Left hindlimb (tissue), 1 donor: ENCODE measurements at regions not wholly inside any gene's neighbourhood (a gene's known extent, or its start where the extent isn't known, plus 50 kb on each side); places are given as distances from the start of the nearest gene placed in this dataset.

Experiments
- DNase-seq: peaks from one replicate; pipeline ENCODE4 v3.0.0-alpha.2; 2018

DNA sequence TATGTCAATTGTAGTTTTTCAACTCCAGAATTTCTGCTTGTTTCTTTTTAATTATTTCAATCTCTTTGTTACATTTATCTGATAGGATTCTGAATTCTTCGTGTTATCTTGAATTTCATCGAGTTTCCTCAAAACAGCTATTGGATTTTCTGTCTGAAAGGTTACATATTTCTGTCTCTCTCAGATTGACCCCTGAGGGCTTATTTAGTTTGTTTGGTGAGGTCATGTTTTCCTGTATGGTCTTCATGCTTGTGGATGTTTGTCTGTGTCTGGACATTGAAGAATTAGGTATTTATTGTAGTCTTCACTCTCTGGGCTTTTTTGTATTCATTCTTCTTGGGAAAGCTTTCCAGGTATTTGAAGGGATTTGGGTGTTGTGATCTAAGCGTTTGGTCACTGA, 85.6 kb downstream of the SNAPC1 start:
- no peak for DNase-seq

DNA sequence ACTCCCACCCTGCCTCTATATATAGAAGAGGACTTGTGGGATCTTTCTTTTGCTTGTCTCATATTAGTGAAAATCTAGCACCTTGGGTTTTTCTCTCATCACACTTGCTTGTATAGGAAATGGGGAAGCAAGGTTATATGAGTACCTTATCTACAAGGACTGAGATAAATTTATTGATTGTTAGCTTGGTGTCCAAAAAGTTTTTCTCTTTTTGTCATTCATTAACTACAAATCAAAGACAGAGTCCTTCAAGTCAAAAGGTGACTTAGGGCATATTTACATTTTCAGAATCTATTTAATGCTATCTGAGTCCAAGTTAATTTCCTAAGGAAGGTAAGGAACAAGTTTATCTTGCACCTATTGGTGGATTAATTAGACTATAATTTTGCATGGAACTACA, 92.7 kb downstream of the SNAPC1 start:
- DNase-seq: no peak

DNA sequence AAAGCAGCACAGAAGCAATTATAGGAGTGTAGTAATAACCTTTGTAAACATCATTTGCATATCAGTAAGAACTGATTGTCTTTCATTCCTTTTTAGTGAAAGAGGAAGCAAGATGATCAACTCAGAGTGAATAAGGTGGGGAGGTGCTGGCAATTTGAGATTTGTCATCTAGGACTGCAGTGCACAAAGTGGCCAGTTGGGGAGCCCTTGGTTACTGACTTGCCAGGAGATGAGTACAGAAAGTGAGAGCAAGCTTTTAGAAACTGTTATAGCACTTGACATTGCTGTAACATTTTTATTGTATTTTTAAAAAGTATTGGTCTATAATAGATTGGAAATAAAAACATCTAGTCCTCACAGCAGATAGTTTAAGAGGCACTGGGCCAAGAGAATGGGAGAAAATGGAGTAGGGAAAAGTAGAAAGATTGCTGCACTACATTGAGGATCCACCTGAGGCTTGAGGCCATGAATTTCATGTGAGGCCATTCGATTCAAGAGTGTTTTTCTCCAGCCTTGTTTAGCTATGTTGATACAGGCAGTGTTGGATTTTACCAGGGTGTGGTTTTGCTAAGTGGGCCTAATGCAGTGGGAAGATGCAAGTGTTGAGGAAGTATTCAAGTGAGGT, 98.2 kb downstream of the SNAPC1 start:
- DNase-seq: no peak

DNA sequence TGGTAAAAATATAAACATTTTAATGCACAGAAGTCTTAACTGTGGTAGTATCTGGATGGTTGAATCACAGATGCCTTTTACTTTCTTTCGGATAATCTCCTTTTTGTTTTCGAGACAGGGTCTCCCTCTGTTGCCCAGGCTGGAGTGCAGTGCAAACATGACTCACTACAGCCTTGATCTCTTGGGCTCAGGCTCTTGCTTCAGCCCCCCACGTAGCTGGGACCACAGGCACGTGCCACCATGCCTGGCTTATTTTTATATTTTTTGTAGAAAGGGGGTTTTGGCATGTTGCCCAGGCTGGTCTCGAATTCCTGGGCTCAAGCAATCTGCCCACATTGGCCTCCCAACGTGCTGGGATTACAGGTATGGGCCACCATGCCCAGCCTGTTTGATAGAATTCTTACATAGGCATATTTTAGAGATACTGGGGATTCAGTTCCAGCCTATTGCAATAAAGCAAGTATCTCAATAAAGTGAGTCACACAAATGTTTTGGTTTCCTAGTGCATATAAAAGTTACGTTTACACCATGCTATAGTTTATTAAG, 99.2 kb downstream of the SNAPC1 start:
- no peak for DNase-seq

DNA sequence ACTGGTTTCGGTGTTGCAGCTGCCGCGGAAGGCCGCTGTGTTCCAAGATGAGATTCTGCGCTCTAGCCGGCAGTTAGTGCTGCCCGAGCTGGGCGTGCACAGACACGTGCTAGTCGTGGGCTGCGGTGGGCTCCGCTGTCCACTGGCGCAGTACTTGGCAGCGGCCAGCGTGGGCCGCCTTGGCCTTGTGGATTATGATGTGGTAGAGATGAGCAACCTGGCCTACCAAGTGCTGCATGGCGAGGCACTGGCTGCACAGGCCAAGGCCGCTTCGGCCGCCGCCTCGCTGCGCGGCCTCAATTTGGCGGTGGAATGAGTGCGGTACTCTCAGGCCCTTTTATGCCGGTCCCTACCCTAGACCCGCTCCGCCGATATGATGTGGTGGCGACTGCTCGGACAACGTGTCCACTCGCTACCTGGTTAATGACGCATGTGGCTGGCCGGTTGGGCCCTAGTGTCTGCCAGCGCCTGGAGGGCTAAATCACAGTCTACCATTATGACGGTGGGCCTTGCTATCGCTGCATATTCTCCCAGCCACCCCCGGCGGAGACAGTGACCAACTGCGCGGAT, 102.2 kb downstream of the SNAPC1 start:
- no peak for DNase-seq

DNA sequence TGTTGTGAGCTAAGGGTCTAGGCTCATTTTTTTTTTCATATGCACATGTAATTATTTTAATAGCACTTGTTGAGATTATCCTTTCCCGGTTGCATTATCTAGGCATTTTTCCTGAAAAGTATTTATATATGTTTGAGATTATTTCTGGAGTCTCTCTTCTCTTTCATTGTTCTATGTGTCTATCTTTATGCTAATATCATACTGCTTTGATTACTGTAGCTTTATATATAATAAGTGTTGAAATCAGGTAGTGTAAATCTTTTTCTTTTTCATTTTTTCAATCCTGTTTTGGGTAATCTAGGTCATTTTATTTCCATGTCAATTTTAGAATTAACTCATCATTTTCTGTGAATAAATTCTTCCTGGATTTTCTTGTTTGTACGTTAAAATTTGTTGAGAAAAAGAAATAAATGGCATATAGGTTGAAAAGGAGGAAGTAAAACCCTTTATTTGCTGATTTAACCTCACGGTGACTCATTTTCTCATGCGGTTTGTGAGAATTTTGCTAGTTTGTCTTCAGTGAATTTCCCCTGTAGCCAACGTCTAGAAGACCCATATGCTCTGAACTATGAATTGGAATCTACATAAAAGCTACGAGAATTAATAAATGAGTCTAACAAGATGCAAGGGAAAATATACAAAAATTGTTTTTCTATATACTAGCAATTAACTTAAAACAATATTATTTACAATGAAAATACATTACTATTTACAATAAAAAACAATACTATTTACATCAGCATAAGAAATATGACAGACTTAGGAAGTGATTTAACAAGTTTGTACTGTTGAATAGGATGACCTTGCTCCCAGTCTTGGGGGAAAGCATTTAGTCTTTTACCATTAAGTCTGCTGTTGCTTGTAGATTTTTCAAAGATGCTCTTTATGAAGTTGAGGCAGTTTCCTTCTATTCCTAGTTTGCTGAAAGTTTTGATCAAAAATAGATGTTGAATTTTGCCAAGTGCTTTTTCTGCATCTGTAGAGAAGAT, 105.0 kb downstream of the SNAPC1 start:
- no peak for DNase-seq

DNA sequence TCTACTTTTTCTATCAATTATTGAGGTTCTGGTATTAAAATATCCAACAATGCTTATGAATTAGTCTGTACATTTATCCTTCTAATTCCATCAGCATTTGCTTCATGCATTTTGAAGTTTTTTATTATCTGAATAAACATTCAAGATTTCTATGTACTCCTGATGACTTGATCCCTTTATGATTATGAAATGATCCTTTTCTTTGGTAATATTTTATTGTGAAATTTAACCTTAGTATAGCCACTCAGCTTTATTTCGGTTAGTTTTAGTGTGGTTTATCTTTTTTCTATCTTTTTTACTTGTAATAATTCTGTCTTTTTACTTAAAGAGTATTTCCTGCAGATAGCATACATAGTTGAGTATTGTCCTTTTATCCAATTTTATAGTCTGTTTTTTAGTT, 106.6 kb downstream of the SNAPC1 start:
- DNase-seq: no peak

DNA sequence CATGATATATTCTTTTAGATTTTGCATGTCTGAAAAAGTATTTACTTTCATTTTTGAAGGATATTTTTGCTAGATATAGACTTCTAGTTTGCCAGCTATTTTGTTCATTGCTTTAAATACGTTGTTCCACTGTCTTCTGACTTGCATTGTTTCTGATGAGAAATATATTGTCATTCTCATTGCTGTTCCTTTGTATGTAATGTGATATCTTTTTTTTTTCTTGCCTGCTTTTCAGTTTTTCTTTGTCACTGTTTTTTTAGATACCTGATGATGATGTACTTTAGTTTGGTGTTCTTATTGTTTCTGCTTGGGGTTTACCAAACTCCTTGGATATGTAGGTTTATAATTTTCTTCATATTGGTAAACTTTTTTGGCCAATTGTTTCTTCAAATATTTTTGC, 107.9 kb downstream of the SNAPC1 start:
- no peak for DNase-seq

DNA sequence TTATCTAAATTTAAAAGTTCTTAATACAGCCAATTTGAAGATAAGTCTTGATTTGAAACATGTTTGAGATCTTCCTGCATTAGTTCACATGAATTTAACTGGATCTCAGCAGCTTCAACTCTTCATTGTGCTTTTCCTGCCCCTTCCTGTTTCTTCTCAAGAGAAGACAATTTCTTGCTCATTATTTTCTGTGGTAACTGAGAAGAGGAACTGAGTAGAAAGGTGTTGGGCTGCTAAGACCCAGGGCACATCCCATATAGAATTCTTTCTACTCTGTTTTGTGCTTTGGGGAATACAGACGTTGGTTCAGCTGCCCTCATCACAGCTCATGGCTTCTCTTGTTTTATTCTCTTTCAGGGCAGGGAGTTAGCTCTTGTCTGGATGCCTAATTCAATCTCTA, 110.2 kb downstream of the SNAPC1 start:
- DNase-seq: no peak

DNA sequence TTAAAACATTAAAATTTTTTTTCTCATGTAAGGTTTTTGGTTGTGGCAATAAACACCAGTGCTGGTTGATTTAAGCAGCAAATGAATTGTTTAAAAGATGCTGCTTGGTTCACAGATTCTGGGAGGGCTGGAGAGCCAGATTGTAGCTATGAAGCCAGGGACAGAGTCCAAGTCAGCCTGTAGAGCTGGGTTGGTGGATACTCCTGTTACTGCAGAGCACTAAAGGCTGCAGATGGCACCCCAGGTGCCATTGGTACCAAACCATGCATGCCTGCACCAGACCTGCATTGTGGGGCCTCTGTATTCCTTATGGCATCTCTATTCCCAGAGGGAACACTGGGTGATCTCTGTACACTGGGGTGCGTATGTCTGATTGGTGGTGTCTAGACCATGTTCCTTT, 113.3 kb downstream of the SNAPC1 start:
- no peak for DNase-seq

DNA sequence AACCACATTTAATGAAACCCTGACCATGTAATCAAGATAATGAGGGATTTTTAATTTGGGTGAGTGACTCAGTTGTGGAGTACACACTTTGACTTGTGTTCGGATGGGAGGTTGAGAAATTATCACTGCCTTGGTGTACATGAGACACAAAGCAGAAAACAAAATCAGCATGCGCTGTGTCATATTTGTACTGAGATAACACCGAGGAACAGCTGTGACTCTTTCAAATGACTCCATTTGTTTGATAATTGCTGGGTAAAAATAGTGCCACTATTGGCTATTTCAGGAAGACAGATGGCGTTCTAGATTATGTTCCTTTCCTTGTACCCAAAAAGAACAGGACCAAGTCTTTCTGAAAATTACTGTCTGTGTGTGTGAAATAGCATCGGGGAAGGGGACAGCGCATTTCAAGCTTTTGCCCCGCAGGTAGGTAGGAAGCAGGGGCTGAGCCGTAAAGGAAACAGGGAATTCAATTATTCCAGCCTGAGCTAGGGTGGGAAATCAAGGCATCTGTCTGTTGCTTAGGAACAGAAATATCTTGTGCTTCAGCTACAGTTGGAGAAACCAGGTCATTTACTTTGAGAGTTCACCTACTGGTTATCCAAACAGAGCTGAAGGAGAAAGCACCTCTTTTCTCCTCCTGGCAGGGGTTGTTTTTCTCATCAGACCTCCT, 114.3 kb downstream of the SNAPC1 start:
- DNase-seq: no peak

DNA sequence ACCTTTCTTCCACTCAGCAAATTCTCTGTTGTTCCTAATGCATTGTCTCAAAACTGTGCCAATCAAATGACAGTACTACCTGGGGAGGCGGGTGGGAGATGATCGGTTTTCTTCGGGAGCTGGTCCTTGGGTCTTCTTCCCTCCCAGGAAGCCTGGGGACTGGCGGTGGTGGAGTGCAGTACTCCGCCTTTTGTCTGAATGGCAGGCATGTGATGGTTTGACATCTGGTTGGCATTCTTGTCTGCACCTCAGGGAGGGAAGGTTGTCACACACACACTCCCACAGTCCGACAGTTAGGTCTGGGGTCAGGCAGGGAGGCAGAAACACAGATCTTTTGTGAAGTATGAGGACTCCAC, 114.8 kb downstream of the SNAPC1 start:
- no peak for DNase-seq

DNA sequence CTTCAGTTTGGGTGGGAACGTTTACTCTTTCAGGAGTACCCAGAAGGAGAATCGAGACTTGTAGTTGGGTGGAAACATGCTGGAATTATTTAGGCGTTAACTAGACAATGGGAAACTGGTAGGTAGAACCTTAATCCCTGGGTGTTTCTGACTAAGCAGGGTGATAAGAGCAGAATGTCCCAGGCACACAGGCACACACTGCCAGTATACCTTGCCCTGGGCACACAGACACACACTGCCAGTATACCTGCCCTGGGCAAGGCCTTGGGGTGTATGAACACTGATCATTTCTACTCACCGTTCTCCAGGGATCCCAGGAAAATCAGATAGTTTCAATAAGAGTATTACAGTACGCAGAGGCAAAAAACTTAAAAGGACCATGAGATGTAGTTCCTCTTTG, 115.5 kb downstream of the SNAPC1 start:
- no peak for DNase-seq

DNA sequence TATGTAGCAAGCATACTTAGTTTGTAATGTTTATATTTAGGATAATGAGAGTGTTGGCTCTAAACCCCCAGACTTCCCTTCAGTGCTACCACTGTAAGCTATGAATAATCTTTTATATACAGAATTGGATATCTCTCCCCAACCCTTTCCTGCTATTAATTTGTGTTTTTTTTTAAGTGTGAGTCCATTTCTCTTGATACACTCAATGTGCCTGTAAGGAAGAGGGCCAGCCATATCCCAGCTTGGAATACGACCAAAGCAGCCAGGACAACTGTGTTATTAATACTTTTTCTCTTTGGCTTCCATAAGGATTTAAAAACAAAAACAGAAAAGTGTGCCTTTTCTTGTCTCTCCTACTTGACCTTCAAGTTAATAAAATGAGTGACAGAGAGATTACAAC, 116.7 kb downstream of the SNAPC1 start:
- no peak for DNase-seq

DNA sequence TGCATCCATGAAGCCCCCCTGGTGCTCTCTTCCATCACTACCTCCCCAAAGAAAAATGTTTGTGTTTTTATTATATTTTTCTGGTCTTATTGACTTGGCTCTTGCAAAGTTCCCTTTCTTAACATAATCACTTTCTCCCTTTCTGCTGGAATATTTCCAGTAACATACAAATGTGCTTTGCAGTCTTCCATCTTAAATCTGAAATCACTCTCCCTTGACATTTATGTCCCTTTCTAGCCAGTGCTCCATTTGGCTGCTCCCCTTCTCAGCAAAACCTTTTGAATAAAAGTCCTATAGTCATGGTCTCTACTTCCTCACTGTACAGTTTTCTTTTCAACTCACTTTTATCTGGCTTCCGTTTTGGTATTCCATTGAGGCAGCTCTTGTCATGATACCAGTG, 118.8 kb downstream of the SNAPC1 start:
- DNase-seq: no peak

DNA sequence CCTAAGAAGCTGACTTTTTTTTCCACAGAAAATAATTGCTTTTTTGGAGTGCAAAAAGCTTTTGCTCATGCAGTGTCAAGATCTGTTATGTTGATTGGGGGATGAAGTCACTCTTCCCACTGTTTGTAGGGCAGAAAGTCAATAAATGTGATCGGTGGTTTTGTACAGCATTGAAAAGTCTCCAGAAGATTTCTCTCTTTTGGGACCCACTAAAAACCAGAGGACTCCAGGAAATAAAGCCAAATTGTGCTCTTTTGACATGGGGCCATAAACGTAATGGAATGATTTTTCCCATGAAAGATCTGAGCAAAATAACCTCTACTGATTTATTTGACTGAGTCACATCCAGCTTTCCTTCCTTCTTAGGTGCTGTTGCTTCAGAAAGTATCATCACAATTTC, 122.5 kb downstream of the SNAPC1 start:
- DNase-seq: no peak

DNA sequence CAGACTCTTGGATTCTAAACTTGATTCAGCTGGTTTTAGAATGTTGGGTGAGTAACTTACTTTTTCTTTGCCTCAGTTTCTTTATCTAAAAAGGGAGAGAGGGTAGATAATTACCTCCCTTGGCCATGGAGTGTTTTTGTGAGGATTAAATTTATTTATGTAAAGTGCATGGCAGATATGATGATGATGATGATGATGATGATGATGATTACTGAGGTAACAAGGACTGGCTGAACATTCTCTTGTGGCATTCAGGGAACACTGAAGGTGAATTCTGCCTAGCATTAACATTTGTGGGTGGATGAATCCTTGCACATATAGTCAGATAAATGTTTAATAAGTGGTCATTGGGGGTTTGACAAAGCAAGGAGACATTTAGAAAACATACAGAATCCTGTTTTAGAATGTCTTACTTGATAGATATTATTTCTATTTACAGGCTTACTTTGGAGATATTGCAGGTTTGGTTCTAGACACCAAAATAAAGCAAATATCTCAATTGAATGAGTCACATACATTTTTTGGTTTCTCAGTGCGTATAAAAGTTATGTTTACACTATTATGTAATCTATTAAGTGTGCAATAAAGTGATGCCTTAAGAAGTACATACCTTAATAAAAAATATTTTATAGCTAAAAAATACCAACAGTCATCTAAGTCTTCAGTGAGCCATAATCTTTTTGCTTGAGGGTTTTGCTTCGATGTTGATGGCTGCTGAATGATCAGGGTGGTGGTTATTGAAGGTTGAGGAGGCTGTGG, 123.2 kb downstream of the SNAPC1 start:
- no peak for DNase-seq

DNA sequence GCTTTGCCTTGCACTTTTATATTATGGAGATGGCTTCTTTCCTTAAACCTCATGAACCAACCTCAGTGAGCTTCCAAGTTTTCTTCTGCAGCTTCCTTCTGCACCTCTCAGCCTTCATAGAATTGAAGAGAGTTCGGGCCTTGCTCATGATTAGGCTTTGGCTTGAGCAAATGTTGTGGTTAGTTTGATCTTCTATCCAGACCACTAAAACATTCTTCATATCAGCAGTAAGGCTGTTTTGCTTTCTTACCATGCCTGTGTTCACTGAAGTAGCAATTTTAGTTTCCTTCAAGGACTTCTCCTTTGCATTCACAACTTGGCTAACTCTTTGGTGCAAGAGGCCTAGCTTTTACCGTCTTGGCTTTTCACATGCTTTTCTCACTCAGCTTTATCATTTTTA, 125.4 kb downstream of the SNAPC1 start:
- no peak for DNase-seq

DNA sequence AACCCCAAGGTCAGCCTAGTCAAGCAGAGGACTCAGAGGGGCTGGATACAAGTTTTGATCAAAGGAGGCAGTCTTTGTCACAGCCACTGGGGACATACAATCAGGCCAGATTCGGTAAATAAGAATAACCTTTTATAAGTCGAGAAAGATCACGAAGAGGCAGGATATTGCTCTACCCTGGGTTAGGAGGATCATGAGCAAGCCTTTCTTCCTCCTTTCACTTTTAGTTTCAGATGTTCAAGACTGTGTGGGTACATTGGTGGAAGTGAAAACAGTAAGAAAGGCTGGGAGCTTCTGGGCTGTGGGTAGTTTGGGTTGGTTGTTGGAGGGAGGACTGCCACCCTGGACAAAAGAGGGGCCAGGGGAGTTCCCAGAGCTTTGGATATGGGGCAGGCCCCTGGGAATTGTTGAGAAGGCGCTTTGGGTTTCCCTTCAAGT, 127.7 kb downstream of the SNAPC1 start:
- DNase-seq: no peak

DNA sequence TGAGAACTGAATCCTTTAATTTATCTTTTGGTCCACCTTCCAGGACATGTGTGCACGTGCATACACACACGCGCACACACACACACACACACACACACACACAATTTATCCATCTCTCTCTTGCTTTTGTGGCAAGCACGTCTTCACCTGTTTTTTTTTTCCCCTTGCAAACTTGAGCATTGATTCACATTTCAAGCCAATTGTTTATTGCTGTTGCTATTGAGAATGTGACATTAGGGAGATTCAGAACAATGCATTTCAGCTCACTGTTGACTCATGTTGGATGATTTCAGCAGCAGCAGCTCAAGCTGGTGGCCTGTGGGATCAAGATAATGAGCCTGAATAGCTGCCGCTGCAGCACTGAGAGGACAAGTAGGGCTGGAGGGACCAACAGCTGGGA, 128.9 kb downstream of the SNAPC1 start:
- no peak for DNase-seq

DNA sequence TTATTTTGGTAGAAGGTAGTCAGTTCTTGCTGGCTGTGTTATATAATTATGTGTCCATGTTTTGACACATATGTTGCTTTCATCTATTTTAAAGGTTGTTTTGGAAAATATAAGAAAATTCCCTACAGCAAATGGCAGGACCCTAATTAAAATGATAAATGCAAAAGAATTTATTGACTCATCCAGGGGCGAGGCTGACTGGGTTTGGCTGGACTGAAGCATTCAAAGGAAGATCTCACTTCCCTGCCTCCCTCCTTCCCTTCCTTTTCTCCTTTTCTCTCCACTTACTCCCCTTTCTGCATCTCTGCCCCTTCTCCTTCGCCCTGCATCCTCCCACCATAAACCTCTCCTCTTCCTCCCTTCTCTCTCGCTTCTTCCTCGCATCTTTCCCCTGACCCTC, 129.6 kb downstream of the SNAPC1 start:
- no peak for DNase-seq

DNA sequence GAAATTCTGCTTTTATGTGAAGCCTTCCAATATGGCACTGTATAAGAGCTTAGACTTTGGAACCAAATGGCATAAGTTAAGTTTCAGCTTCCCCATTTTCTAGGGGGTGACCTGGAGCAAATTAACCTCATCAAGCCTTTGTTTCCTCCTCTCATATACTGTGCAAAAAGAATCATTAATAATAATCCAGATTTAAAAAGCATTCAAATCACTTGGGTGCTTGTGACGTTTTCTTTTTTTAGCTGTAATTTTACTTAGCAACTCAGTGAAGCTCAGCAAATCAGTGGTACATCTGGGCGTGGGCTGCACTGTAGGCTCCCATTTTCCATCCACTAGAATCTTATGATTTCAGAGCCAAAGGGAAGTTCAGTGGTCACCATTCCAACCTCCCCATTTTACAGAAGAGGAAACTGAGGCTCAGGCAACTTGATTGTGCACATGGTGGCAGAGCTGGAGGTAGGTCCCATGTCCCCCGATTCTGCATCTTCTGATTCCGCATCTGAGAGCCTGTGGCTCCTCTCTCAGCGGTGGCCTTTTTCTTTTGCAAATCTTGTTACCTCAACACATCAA, 131.2 kb downstream of the SNAPC1 start:
- no peak for DNase-seq
